IgD-negative memory B cell (primary cell): ENCODE measurements at regions not wholly inside any gene's neighbourhood (a gene's known extent, or its start where the extent isn't known, plus 50 kb on each side); places are given as distances from the start of the nearest gene placed in this dataset.
"Not testable (repeated sequence)": the region's sequence is repeated elsewhere in the genome, so short reads cannot be mapped to it uniquely, and the experiment has no call there.

Source experiments
- H3K27ac Mint-ChIP-seq, 3 donors: one replicate each; pipeline ENCODE4 v1.8.0; 2020 to 2022; ENCODE audit warnings: mild to moderate bottlenecking in 3 of 3, mixed read lengths in 3 of 3, moderate library complexity in 1 of 3
- H3K27me3 Mint-ChIP-seq: one replicate; pipeline ENCODE4 v1.8.0; 2021; ENCODE audit warnings: mixed read lengths
- H3K36me3 Mint-ChIP-seq: one replicate; pipeline ENCODE4 v1.8.0; 2020; ENCODE audit warnings: mild to moderate bottlenecking, mixed read lengths
- H3K4me1 Mint-ChIP-seq, 3 donors: one replicate each; pipeline ENCODE4 v1.8.0; 2020 to 2022; ENCODE audit warnings: mixed read lengths in 3 of 3, mild to moderate bottlenecking in 1 of 3
- H3K4me3 Mint-ChIP-seq, 4 donors: one replicate each; pipeline ENCODE4 v1.8.0; 2020 to 2022; ENCODE audit warnings: mild to moderate bottlenecking in 4 of 4, mixed read lengths in 4 of 4, moderate library complexity in 3 of 4
- H3K9me3 Mint-ChIP-seq, 3 donors: one replicate each; pipeline ENCODE4 v1.8.0; 2020 to 2021; ENCODE audit warnings: mixed read lengths in 3 of 3, mild to moderate bottlenecking in 1 of 3

DNA sequence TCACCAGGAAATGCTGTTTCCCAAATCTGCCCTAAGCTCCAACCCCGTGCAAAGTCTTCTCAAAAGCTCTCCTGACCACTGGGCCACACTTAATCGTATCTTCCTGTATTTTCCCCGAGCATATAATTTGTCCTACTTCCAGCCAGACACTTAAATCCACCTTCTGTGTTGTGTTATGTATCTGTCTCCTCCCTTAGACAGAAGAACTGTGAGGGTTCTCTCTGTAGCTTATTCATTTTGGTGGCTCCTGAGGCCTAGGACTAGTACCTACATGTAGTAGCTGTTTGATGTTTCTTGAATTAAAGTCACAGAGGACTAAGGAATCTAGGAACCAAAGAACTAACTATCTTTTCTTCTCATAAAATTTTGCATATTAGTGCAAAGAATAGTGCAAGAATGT, 292.6 kb downstream of the ALDH8A1 start:
- Mint-ChIP-seq H3K9me3 (peaks cover 0 to 1% (median 0%) of the 10 kb centered on the region in 3 donors), H3K27me3 (no peaks in the 10 kb centered on the region), H3K4me3 (no peak overlapping the region), H3K4me1 (no peaks in the 10 kb centered on the region), H3K36me3 (no peaks in the 10 kb centered on the region), H3K27ac (no peak overlapping the region)

DNA sequence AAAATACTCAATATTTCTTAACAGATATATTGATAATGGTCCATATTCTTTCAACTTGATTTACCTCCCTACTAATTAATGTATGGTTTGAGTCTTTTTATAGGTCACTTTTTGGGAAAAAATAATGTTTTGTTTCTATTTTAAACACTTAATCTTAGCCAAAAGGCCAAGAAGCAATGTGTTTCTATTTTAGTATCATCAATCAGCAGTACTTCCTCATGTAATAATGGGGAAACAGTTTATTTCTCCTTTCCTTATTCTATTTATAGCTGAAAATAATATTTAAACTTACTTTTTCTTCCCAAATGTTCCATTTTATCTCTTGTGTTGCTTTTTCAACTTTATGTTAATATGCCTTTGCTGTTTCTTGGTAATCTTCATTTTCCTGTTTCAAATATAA, 295.1 kb downstream of the ALDH8A1 start:
- Mint-ChIP-seq H3K4me1 (no peaks in the 10 kb centered on the region), H3K36me3 (no peaks in the 10 kb centered on the region), H3K27me3 (peaks cover 2% of the 10 kb centered on the region), H3K4me3 (no peak overlapping the region), H3K9me3 (peaks cover 0 to 1% (median 0%) of the 10 kb centered on the region in 3 donors), H3K27ac (no peak overlapping the region)

DNA sequence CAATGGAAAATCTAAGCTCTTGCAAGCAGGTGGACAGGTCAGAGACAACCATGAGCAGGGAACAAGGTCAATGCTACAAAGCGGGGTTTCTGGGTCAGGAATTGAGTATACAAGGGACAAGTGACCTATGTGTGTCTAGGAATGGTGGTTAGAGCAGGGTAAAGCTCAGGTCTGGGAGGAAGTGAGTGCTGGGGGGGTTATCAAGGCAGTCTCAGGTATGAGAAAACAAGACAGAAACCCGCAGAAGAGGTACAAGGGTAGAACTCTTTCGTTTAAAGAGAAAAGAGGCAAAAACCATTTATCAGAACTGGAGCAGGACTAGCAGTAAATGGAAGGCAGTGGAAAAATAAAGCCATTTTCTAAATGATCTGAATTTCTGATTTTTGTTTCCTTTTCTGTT, 298.4 kb downstream of the ALDH8A1 start:
- Mint-ChIP-seq H3K4me1 (no peaks in the 10 kb centered on the region), H3K27ac (no peak overlapping the region), H3K4me3 (no peak overlapping the region)

DNA sequence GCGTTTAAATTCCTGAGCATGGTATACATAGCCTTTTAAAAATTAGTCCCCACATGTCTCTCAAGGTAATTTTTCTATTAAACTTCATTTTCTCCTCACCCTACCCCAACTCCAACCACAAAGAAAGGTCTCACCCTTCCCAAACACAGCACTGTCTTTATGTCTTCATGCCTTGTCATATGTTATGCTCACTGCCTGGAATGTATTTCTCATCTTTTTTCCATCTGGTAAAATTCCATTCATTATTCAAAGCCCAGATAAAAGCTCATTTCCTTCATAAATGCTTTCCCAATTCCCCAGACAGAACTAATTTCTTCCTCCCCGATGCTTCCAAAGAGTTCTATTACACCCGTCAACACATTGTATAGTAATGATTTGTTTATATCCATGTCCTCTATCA, 302.0 kb downstream of the ALDH8A1 start:
- Mint-ChIP-seq H3K4me1 (no peaks in the 10 kb centered on the region), H3K27ac (no peak overlapping the region), H3K36me3 (no peaks in the 10 kb centered on the region), H3K9me3 (no peaks in the 10 kb centered on the region), H3K4me3 (no peak overlapping the region), H3K27me3 (peaks cover 2% of the 10 kb centered on the region)

More for the DNA sequence above, 298.4 kb downstream of the ALDH8A1 start:
- Mint-ChIP-seq H3K9me3 (peaks cover 0 to 1% (median 0%) of the 10 kb centered on the region in 3 donors), H3K27me3 (peaks cover 2% of the 10 kb centered on the region), H3K36me3 (no peaks in the 10 kb centered on the region)

DNA sequence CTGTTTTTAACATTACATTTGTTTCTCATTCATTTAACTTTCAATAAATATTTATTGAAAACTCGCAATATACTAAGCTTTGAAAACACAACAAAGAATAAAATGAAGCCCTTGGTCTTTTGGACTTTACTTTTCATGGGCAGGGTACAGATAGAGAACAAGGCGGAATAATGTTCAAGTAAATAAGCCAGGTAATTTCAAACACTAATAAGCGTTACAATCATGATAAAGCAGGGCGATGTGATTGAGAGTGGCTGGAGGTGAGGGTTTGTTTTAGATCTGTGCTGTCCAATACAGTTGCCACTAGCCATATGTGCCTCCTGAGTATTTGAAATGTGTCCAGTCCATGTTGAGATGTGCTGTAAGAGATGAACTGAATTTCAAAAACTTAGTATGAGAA, 307.1 kb downstream of the ALDH8A1 start:
- Mint-ChIP-seq H3K4me1 (peaks cover 0 to 5% (median 0%) of the 10 kb centered on the region in 3 donors), H3K9me3 (no peaks in the 10 kb centered on the region), H3K27me3 (no peaks in the 10 kb centered on the region), H3K4me3 (no peak overlapping the region), H3K36me3 (no peaks in the 10 kb centered on the region), H3K27ac (no peak overlapping the region)

DNA sequence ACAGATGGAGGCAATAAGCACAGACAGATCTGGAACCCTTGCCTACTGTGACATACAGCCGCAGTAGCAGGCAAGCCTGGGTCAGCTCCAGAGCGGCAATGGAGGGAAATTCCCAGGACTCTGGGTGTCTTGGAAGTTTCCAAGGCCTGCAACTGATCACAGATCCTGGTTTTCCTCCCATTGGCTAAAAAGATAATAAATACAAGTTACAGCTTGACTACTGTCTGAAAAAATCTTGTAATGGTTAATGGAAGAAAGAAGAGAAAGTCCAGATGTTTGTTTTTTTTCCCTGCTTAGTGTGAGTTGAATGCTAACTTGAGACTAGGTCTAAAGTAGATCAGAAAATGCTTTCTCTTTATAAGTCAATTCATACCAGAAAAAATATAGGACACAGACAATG, 307.6 kb downstream of the ALDH8A1 start:
- no peaks in the 10 kb centered on the region for H3K27me3 Mint-ChIP-seq
- peaks cover 0 to 8% (median 3%) of the 10 kb centered on the region in 3 donors for H3K4me1 Mint-ChIP-seq
- no peak overlapping the region for H3K27ac Mint-ChIP-seq
- no peaks in the 10 kb centered on the region for H3K9me3 Mint-ChIP-seq
- no peaks in the 10 kb centered on the region for H3K36me3 Mint-ChIP-seq
- no peak overlapping the region for H3K4me3 Mint-ChIP-seq

DNA sequence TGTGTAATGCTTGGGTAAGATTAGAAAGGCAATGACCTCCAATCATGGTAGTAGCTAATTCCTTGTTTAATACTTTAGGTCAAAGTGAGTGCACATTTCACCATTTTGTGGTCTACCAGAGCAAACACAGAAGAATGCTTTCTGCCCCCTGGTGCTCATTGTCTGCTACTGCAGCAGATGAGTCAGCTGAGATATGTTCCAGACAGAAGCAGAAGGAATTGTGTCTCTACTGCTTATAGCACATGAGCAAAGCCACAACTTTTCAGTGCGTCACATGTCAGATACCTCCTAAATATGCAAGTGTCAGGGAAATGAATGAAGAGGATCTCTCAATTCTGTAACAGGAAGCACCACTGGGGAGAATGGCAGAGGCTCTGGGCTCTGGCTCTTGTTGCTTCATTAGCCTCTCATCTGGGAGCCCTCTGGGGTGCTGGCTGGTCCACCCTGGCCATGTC, 308.9 kb downstream of the ALDH8A1 start:
- no peaks in the 10 kb centered on the region for H3K9me3 Mint-ChIP-seq
- no peaks in the 10 kb centered on the region for H3K36me3 Mint-ChIP-seq
- H3K27ac Mint-ChIP-seq, result no peak overlapping the region
- H3K4me3 Mint-ChIP-seq, result no peak overlapping the region
- H3K4me1 Mint-ChIP-seq, result peaks cover 3 to 15% (median 3%) of the 10 kb centered on the region in 3 donors
- no peaks in the 10 kb centered on the region for H3K27me3 Mint-ChIP-seq

DNA sequence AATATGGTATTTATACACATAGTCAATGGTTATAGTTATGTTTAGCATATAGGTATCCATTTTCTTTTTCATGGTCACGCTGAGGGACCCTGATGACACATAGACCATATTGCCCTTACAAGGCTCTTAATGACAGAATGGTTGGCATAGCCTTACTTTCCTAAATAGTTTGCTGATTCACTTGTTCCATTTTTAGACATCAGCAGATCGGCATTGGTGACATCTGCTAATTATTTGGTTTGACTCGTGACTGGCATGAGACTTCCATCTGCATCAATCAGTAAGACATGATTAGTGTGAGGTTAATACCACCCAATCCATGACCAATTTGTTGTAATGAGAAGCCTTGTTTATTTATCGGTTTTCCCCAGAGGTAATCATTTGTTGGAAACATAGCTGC, 309.7 kb downstream of the ALDH8A1 start:
- H3K27ac Mint-ChIP-seq, result no peak overlapping the region
- H3K9me3 Mint-ChIP-seq, result no peaks in the 10 kb centered on the region
- no peaks in the 10 kb centered on the region for H3K27me3 Mint-ChIP-seq
- peaks cover 3 to 15% (median 3%) of the 10 kb centered on the region in 3 donors for H3K4me1 Mint-ChIP-seq
- H3K4me3 Mint-ChIP-seq, result no peak overlapping the region
- no peaks in the 10 kb centered on the region for H3K36me3 Mint-ChIP-seq

DNA sequence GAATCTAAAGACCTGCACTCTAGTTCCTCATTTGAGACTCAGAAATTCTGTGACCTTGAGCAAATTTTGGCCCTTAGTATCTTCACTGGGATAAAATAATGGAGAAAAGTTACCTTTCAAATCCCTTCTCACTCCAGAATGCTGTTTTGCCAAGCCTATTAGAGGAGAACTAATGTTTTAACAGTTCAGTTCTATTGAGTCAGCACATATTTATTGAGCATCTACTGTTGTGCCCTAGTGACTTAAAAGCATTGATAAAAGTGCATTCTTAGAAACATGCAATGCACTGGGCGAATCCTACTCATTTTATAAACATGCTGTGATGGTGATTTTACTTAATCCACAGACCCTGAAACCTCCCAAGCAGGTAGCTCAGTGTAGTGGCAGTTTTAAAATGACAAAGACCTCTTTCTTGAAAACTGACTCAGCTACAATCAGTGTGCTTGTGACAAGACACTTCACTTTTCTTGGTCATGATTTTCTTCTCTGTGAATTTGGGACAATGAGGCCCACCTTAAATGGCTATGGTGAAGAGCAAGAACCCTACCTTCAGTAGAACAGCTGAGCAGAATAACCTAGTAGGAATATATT, 312.0 kb downstream of the ALDH8A1 start:
- no peak overlapping the region for H3K27ac Mint-ChIP-seq
- H3K4me3 Mint-ChIP-seq, result no peak overlapping the region
- H3K9me3 Mint-ChIP-seq, result no peaks in the 10 kb centered on the region
- H3K27me3 Mint-ChIP-seq, result no peaks in the 10 kb centered on the region
- H3K36me3 Mint-ChIP-seq, result no peaks in the 10 kb centered on the region
- H3K4me1 Mint-ChIP-seq, result peaks cover 3 to 16% (median 5%) of the 10 kb centered on the region in 3 donors

DNA sequence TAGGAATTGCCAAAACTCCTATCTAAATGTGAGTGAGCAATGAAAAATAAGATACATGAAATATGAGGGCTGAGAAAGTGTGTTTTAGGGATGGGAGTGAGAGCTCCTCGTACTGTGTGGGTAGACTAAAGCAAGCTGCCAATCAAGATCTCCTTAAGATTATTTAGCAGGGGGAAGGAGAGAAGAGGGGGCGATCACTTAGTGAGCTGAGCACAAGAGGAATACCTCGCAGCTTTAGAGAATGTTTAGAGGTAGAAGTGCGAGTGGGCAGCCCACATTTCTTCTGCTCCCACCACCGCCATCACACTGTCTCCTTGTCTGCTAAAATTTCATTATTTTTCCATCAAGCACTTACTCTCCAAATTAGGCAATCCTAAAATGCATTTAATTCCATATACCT, 312.6 kb downstream of the ALDH8A1 start:
- Mint-ChIP-seq H3K4me3 (no peak overlapping the region), H3K27me3 (peaks cover 1% of the 10 kb centered on the region), H3K4me1 (peaks cover 3 to 18% (median 8%) of the 10 kb centered on the region in 3 donors), H3K9me3 (no peaks in the 10 kb centered on the region), H3K27ac (no peak overlapping the region), H3K36me3 (no peaks in the 10 kb centered on the region)

DNA sequence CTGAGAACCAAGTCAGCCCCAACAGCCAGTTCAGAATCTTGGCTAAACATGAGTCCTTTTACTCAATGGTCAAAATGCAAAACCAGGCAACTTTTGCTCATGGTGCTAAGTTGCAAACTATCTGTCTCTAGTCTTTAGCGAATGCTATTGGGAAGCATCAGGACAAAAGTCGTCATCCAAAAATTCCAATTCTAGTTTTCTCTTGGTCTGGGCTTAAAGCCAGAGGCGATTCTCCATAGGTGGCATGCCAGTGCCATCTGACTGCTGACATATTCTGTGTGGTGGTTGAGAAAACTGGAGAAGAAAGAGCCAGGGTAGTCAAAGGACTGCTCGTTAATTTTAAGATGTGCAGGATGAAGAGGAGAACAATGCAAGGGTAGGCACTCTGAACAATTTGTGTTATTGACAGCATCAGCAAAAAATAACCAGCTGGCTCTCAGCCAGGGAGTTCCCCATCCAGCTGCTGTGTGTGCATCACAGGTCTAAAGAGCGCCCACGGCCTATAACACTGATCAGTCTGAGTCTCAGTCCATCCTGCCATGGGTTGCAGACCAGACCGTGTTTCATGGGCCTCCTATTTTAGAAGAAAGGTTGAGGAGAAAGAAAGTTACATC, 313.6 kb downstream of the ALDH8A1 start:
- Mint-ChIP-seq H3K27ac (no peak overlapping the region), H3K27me3 (peaks cover 1% of the 10 kb centered on the region), H3K9me3 (no peaks in the 10 kb centered on the region), H3K4me3 (peak overlapping the region in 1 of 4 donors; percentile 69), H3K4me1 (peaks cover 4 to 19% (median 10%) of the 10 kb centered on the region in 3 donors), H3K36me3 (no peaks in the 10 kb centered on the region)

DNA sequence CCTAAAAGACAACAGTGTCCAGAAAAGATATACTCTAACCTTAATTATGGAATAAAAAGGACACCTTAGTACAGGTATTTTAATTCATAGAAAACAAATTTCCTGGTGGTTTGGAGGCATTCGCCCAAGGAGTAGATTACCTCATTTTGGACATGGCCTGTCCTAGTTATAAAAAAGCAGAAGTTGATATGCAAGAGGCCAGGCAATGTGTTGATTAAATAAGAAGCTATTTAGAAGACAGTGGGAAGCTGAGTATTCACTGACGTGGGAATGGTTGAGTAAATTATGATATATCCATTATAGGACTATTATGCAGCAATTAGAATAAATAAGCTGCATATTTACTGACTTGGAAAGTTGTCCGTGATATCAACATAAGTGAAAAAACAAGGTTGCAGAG, 314.9 kb downstream of the ALDH8A1 start:
- Mint-ChIP-seq H3K27ac (no peak overlapping the region), H3K4me3 (no peak overlapping the region), H3K36me3 (no peaks in the 10 kb centered on the region), H3K27me3 (peaks cover 1% of the 10 kb centered on the region), H3K9me3 (no peaks in the 10 kb centered on the region), H3K4me1 (peaks cover 15 to 25% (median 20%) of the 10 kb centered on the region in 3 donors)

DNA sequence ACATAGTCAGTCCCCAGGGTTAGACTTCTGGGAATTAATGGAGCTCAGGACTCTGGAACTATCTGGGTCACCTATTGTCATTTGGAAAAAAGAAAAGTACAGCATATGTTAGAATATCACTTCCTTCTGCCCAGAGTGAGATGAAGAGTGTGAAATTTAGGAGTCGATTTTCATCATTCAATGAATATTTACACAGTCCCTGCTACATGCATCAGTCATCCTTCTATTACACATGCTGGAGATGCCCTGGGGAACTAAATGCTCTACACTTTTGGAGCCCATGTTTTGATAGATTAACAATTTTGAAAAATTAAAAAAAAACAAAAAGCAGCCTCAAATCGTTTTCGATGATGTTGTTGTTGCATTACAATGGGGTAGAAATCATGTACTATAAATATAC, 315.4 kb downstream of the ALDH8A1 start:
- H3K4me3 Mint-ChIP-seq, result no peak overlapping the region
- no peak overlapping the region for H3K27ac Mint-ChIP-seq
- no peaks in the 10 kb centered on the region for H3K36me3 Mint-ChIP-seq
- no peaks in the 10 kb centered on the region for H3K9me3 Mint-ChIP-seq
- H3K27me3 Mint-ChIP-seq, result peaks cover 1% of the 10 kb centered on the region
- H3K4me1 Mint-ChIP-seq, result peaks cover 15 to 25% (median 20%) of the 10 kb centered on the region in 3 donors

DNA sequence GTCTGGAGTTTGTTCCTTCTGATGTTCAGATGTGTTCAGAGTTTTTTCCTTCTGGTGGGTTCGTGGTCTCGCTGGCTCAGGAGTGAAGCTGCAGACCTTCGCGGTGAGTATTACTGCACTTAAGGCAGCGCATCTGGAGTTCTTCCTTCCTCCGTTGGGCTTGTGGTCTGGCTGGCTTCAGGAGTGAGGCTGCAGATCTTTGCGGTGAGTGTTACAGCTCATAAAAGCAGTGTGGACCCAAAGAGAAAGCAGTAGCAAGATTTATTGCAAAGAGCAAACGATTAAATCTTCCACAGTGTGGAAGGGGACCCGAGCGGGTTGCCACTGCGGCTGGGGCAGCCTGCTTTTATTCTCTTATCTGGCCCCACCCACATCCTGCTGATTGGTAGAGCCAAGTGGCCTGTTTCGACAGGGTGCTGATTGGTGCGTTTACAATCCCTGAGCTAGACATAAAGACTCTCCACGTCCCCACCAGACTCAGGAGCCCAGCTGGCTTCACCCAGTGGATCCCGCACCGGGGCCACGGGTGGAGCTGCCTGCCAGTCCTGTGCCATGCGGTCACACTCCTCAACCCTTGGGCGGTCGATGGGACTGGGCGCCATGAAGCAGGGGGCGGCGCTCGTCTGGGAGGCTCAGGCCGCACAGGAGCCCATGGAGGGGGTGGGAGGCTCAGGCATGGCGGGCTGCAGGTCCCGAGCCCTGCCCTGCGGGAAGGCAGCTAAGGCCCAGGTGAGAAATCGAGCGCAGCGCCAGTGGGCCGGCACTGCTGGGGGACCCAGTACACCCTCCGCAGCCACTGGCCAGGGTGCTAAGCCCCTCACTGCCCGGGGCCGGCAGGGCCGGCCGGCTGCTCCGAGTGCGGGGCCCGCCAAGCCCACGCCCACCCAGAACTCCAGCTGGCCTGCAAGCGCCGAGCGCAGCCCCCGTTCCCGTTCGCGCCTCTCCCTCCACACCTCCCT, 315.3 kb upstream of the SGK1 start:
- not testable (repeated sequence) for H3K9me3 Mint-ChIP-seq, H3K27ac Mint-ChIP-seq, H3K27me3 Mint-ChIP-seq, H3K36me3 Mint-ChIP-seq
- Mint-ChIP-seq H3K4me3 (peak overlapping the region in 2 of 4 donors; percentile 41 to 91), H3K4me1 (peaks cover 15 to 25% (median 20%) of the 10 kb centered on the region in 3 donors)

DNA sequence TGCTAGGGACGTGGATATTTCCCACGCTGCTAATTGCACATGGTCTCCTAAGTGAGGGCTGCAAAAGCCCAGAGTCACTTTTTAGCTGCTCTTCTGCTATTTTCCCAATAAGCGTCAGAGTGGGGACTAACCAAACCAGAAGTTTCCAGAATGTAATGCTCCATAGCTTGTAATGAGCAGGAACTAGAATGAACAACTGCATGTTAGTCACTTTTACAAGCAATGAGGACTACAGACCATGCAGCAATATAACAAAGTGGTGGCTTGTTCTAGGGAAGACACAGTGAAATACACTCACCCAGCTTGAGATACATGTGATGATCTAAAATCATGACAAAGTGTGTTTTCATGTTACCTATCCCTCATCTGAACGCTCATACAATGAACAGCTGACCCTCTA, 314.1 kb upstream of the SGK1 start:
- H3K4me3 Mint-ChIP-seq, result peak overlapping the region in 1 of 4 donors; percentile 0
- H3K4me1 Mint-ChIP-seq, result peaks cover 15 to 21% (median 16%) of the 10 kb centered on the region in 3 donors
- H3K27ac Mint-ChIP-seq, result no peak overlapping the region
- H3K27me3 Mint-ChIP-seq, result peaks cover 1% of the 10 kb centered on the region
- H3K9me3 Mint-ChIP-seq, result no peaks in the 10 kb centered on the region
- no peaks in the 10 kb centered on the region for H3K36me3 Mint-ChIP-seq
